AG04449 (cell line): ENCODE measurements at regions not wholly inside any gene's neighbourhood (a gene's known extent, or its start where the extent isn't known, plus 50 kb on each side); places are given as distances from the start of the nearest gene placed in this dataset.

Experiments
- CTCF ChIA-PET: fragments of 350-600 bp; formaldehyde crosslinking; extraction: SDS; loops from one replicate; lab custom pipeline; 2021; ENCODE audit warnings: antibody characterized with exemption; lab: Yijun Ruan, JAX
- POLR2A ChIA-PET: fragments of 400-600, 350-600 bp; formaldehyde crosslinking; extraction: SDS; loops from one replicate; lab custom pipeline; 2020; ENCODE audit warnings: antibody characterized with exemption, inconsistent platforms; lab: Yijun Ruan, JAX
- DNase-seq: peaks from one replicate; pipeline ENCODE4 v3.0.0-alpha.2; 2010; ENCODE audit warnings: low read depth, low spot score
- H3K4me3 ChIP-seq: 2 replicates; pipeline ENCODE4 v1.5.1; 2011; ENCODE audit warnings: low read depth, mild to moderate bottlenecking, control low read depth, low read length
- CTCF ChIP-seq: IDR thresholded peaks from one replicate; pipeline ENCODE4 v1.5.1; 2011; ENCODE audit warnings: mild to moderate bottlenecking, moderate library complexity, low read length, control low read depth, inconsistent platforms; ENCODE audit not compliant: insufficient read depth; ENCODE audit errors: missing control alignments

DNA sequence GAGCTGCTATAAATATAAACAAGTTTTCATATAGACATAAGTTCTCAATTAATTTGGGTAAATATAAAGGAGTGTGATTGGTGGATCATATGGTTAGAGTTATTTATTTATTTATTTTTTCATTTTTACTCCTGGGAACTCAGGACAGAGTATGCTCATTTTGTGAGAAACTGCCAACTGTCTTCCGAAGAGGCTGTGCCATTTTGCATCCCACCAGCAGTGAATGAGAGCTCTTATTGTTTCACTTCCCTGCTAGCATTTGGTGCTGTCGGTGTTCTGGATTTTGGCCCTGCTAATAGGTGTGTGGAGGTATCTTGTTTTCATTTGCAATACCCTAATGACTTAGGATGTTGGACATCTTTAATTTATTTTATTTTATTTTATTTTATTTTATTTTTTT, 50.4 kb upstream of the XPO1 start:
- POLR2A ChIA-PET, result no interaction called here
- CTCF ChIA-PET, result interaction anchor here (0.8 to 1.1 kb wide), 2 partner anchors 9 to 10 kb away, joined by 3 read pairs; no protein-coding TSS in a partner anchor

More for the DNA sequence above, 50.4 kb upstream of the XPO1 start:
- H3K4me3 ChIP-seq, result no peak overlapping the region
- DNase-seq, result no peak
- no peak for TF ChIP-seq CTCF
